HG03108 (cell line): ENCODE measurements at regions not wholly inside any gene's neighbourhood (a gene's known extent, or its start where the extent isn't known, plus 50 kb on each side); places are given as distances from the start of the nearest gene placed in this dataset.

ENCODE experiments used
- ATAC-seq: cut with Tn5 transposase; IDR thresholded peaks from one replicate; pipeline ENCODE4 v1.9.1; 2021; ENCODE audit warnings: moderate library complexity; ENCODE audit not compliant: unreplicated experiment

- ATAC-seq, result no peak
Measured at GRCh38 chr4:138894011-138894410, 121.6 kb upstream of the NOCT start.

GRCh38 chr4:138892483-138893407, 122.8 kb upstream of the NOCT start:
- no peak for ATAC-seq

- no peak for ATAC-seq
Measured at GRCh38 chr4:138891631-138892031, 124.0 kb upstream of the NOCT start.

GRCh38 chr4:138890891-138891570, 124.5 kb upstream of the NOCT start:
- ATAC-seq, result no peak

GRCh38 chr4:138889216-138889615, 126.4 kb upstream of the NOCT start:
- no peak for ATAC-seq

GRCh38 chr4:138887741-138888140, 127.8 kb upstream of the NOCT start:
- ATAC-seq, result no peak

- no peak for ATAC-seq
Measured at GRCh38 chr4:138887341-138887740, 128.2 kb upstream of the NOCT start.

- ATAC-seq, result no peak
Measured at GRCh38 chr4:138879757-138880156, 135.8 kb upstream of the NOCT start.

- no peak for ATAC-seq
Measured at GRCh38 chr4:138875891-138876608, 139.5 kb upstream of the NOCT start.

GRCh38 chr4:138871555-138871875, 144.1 kb upstream of the NOCT start:
- no peak for ATAC-seq

- ATAC-seq, result peak; percentile 63
Measured at GRCh38 chr4:138870737-138871554, 144.6 kb upstream of the NOCT start.

- no peak for ATAC-seq
Measured at GRCh38 chr4:138869631-138870030, 145.9 kb upstream of the NOCT start.

GRCh38 chr4:138869165-138869564, 146.4 kb upstream of the NOCT start:
- ATAC-seq, result no peak

GRCh38 chr4:138868562-138868961, 147.0 kb upstream of the NOCT start:
- ATAC-seq, result no peak

- no peak for ATAC-seq
Measured at GRCh38 chr4:138867404-138867803, 148.2 kb upstream of the NOCT start.

GRCh38 chr4:138866314-138866713, 149.3 kb upstream of the NOCT start:
- ATAC-seq, result no peak

GRCh38 chr4:138865765-138866164, 149.8 kb upstream of the NOCT start:
- no peak for ATAC-seq

- no peak for ATAC-seq
Measured at GRCh38 chr4:138864961-138865720, 150.4 kb upstream of the NOCT start.

- ATAC-seq, result no peak
Measured at GRCh38 chr4:138863160-138863559, 152.4 kb upstream of the NOCT start.

GRCh38 chr4:138861135-138861534, 154.4 kb upstream of the NOCT start:
- no peak for ATAC-seq
